Keratinocyte (primary cell): ENCODE measurements at regions not wholly inside any gene's neighbourhood (a gene's known extent, or its start where the extent isn't known, plus 50 kb on each side); places are given as distances from the start of the nearest gene placed in this dataset.

Experiments
- DNase-seq: peaks from one replicate; pipeline ENCODE4 v3.0.0-alpha.2; 2011; ENCODE audit warnings: low read depth, missing footprints, low spot score
- FAIRE-seq: peaks from 2 replicates; lab custom pipeline; 2011; peaks lifted over from hg19 to GRCh38; lab: Jason Lieb, UNC
- H2AFZ ChIP-seq: 2 replicates; pipeline ENCODE4 v1.6.0; 2012; ENCODE audit warnings: low read length, control low read depth, inconsistent platforms; ENCODE audit not compliant: control insufficient read depth
- H3K27ac ChIP-seq: 2 replicates; pipeline ENCODE4 v1.5.1; 2011; ENCODE audit warnings: low read length; ENCODE audit not compliant: control insufficient read depth, insufficient read depth
- H3K27me3 ChIP-seq: 3 replicates; pipeline ENCODE4 v1.6.0; 2011; ENCODE audit warnings: low read length; ENCODE audit not compliant: control insufficient read depth, insufficient read depth; ENCODE audit errors: extremely low read depth
- H3K36me3 ChIP-seq, 2 experiments: 2 replicates in 1 of 2; 3 replicates in 1 of 2; pipeline ENCODE4 v1.5.1; 2011; ENCODE audit warnings: low read length in 2 of 2, mild to moderate bottlenecking in 1 of 2; ENCODE audit not compliant: control insufficient read depth in 2 of 2, insufficient read depth in 2 of 2; ENCODE audit errors: extremely low read depth in 1 of 2
- H3K4me1 ChIP-seq: 3 replicates; pipeline ENCODE4 v1.5.1; 2011; ENCODE audit warnings: low read length; ENCODE audit not compliant: control insufficient read depth, insufficient read depth; ENCODE audit errors: extremely low read depth
- H3K4me2 ChIP-seq: 3 replicates; pipeline ENCODE4 v1.6.0; 2011; ENCODE audit warnings: low read depth, low read length; ENCODE audit not compliant: control insufficient read depth, insufficient read depth; ENCODE audit errors: extremely low read depth
- H3K4me3 ChIP-seq, 3 experiments: fragments of 200-600 bp in 1 of 3; sonication (generic) in 1 of 3; 2 replicates in 2 of 3; 3 replicates in 1 of 3; pipeline ENCODE4 v1.5.1; 2011 to 2016; ENCODE audit warnings: low read length in 3 of 3, mild to moderate bottlenecking in 3 of 3, control low read depth in 2 of 3, inconsistent platforms in 1 of 3, low read depth in 1 of 3, mixed read lengths in 1 of 3, mixed run types in 1 of 3, moderate library complexity in 1 of 3; ENCODE audit not compliant: control insufficient read depth in 2 of 3, insufficient read depth in 2 of 3; ENCODE audit errors: extremely low read depth in 1 of 3
- H3K79me2 ChIP-seq: 2 replicates; pipeline ENCODE4 v1.6.0; 2012; ENCODE audit warnings: low read length; ENCODE audit not compliant: control insufficient read depth, insufficient read depth
- H3K9ac ChIP-seq: 3 replicates; pipeline ENCODE4 v1.6.0; 2011; ENCODE audit warnings: low read length; ENCODE audit not compliant: control insufficient read depth, insufficient read depth; ENCODE audit errors: extremely low read depth
- H3K9me1 ChIP-seq: 3 replicates; pipeline ENCODE4 v1.6.0; 2011; ENCODE audit warnings: low read length; ENCODE audit not compliant: control insufficient read depth, insufficient read depth; ENCODE audit errors: extremely low read depth
- H3K9me3 ChIP-seq: 2 replicates; pipeline ENCODE4 v1.5.1; 2012; ENCODE audit warnings: low read depth, low read length; ENCODE audit not compliant: control insufficient read depth
- H4K20me1 ChIP-seq: 3 replicates; pipeline ENCODE4 v1.6.0; 2011; ENCODE audit warnings: low read length; ENCODE audit not compliant: control insufficient read depth, insufficient read depth; ENCODE audit errors: extremely low read depth
- EZH2 ChIP-seq: IDR thresholded peaks from one replicate; pipeline ENCODE4 v1.6.1; 2012; ENCODE audit warnings: inconsistent platforms, mild to moderate bottlenecking, low read length, moderate library complexity
- dilution Hi-C: fragments of 300-500 bp; cut with MboI; formaldehyde crosslinking; loops from one replicate; pipeline ENCODE4 v1.7.0; 2020; ENCODE audit warnings: low sequenced_read_pairs; ENCODE audit not compliant: extremely low pct_ligation_motif_present
- TF ChIP-seq, protein P1 (sequence below), 3 experiments: IDR thresholded peaks in 1 of 3; conservative IDR thresholded peaks in 1 of 3; optimal IDR thresholded peaks in 1 of 3; 2 replicates in 2 of 3; 3 replicates in 1 of 3; pipeline versions ENCODE3 to v1.5.1; 2011; ENCODE audit warnings: low read length in 3 of 3, mild to moderate bottlenecking in 3 of 3, moderate library complexity in 2 of 3, control low read depth in 1 of 3, inconsistent platforms in 1 of 3; ENCODE audit not compliant: insufficient read depth in 2 of 3; ENCODE audit errors: extremely low read depth in 1 of 3

DNA sequence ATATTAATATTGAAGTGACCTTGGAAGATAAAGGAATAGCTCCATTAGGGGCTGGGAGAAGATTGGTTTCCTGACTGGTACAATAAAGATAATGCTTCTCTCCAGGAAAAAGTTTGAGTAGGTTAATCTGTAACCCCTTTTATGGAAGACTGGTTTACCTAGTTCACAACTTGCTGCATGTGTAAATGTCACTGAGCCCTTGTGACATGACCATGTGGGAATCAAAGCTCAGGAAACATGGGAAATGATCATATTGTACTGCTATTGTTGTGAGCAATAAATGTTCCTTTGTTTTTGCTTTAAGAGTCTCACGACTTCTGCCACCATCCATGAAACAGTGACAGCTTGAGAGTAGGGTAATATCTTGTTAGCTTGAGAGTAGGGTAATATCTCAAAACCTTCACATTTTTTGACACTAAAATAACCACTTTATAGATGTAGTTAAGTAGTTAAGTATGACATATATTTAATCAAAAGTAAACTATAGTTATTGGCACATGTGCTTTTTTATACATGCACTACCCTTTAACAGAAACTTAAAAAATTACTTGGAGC is 1338.6 kb downstream of the FSCB start:
- dilution Hi-C loops: no loop called here
- H4K20me1 ChIP-seq: no peaks in the 10 kb centered on the region
- FAIRE-seq: no peak
- no peaks in the 10 kb centered on the region for H3K79me2 ChIP-seq
- TF ChIP-seq, protein P1, sequence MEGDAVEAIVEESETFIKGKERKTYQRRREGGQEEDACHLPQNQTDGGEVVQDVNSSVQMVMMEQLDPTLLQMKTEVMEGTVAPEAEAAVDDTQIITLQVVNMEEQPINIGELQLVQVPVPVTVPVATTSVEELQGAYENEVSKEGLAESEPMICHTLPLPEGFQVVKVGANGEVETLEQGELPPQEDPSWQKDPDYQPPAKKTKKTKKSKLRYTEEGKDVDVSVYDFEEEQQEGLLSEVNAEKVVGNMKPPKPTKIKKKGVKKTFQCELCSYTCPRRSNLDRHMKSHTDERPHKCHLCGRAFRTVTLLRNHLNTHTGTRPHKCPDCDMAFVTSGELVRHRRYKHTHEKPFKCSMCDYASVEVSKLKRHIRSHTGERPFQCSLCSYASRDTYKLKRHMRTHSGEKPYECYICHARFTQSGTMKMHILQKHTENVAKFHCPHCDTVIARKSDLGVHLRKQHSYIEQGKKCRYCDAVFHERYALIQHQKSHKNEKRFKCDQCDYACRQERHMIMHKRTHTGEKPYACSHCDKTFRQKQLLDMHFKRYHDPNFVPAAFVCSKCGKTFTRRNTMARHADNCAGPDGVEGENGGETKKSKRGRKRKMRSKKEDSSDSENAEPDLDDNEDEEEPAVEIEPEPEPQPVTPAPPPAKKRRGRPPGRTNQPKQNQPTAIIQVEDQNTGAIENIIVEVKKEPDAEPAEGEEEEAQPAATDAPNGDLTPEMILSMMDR (optimal IDR thresholded peaks at IDR 0.05 in 1 of 3, IDR thresholded peaks at IDR 0.05 in 1 of 3, conservative IDR thresholded peaks at IDR 0.05 in 1 of 3; ENCODE audit: extremely low read depth in 1 of 3, insufficient read depth in 2 of 3, low read length in 3 of 3): no peak
- no peak for TF ChIP-seq EZH2
- no peaks in the 10 kb centered on the region for H3K4me1 ChIP-seq
- H3K9me3 ChIP-seq: no peaks in the 10 kb centered on the region
- no peak overlapping the region for H2AFZ ChIP-seq
- no peak overlapping the region for H3K4me3 ChIP-seq
- no peaks in the 10 kb centered on the region for H3K36me3 ChIP-seq
- no peak overlapping the region for H3K4me2 ChIP-seq
- H3K27ac ChIP-seq: no peak overlapping the region
- no peaks in the 10 kb centered on the region for H3K27me3 ChIP-seq
- H3K9ac ChIP-seq: no peak overlapping the region
- H3K9me1 ChIP-seq: no peaks in the 10 kb centered on the region
- no peak for DNase-seq

DNA sequence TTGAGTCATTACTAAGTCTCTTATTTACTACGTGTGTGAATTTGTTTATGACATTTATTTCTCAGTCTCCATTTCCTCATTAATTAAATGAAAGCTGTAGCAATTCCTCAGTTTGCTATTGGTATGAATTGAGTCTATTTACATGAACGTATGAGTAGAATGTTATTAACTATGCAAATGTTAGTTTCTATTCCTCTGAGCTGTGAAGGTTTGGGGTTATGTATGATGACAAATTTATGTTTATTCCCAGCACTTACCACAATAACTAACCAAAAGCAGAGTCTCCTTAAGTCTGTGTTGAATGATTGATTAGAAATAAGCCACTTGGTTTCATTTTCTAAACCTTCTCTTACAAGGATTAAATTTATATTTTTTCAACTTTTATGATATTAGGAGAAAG is 1340.9 kb downstream of the FSCB start:
- Histone ChIP-seq H3K27ac (no peak overlapping the region), H3K4me1 (no peaks in the 10 kb centered on the region), H2AFZ (no peak overlapping the region), H3K9me3 (no peaks in the 10 kb centered on the region), H3K9me1 (no peaks in the 10 kb centered on the region), H3K27me3 (no peaks in the 10 kb centered on the region), H4K20me1 (no peaks in the 10 kb centered on the region), H3K79me2 (no peaks in the 10 kb centered on the region), H3K4me2 (no peak overlapping the region), H3K36me3 (no peaks in the 10 kb centered on the region), H3K4me3 (no peak overlapping the region), H3K9ac (no peak overlapping the region)
- TF ChIP-seq, protein P1 (optimal IDR thresholded peaks at IDR 0.05 in 1 of 3, IDR thresholded peaks at IDR 0.05 in 1 of 3, conservative IDR thresholded peaks at IDR 0.05 in 1 of 3; ENCODE audit: extremely low read depth in 1 of 3, insufficient read depth in 2 of 3, low read length in 3 of 3): no peak
- no peak for TF ChIP-seq EZH2
- FAIRE-seq (no peak), DNase-seq (no peak)
- dilution Hi-C loops: no loop called here
